ENCODE measurements at regions not wholly inside any gene's neighbourhood (a gene's known extent, or its start where the extent isn't known, plus 50 kb on each side); places are given as distances from the start of the nearest gene placed in this dataset.
A peak's percentile ranks its signal among the peaks of the same experiment; 100 is the strongest.
"Not testable (repeated sequence)": the region's sequence is repeated elsewhere in the genome, so short reads cannot be mapped to it uniquely, and the experiment has no call there.

- DNase-seq (ENCODE audit: low spot score): not testable (repeated sequence)
These were observed 61.1 kb upstream of the PHF6 start for GRCh38 chrX:134311994-134312393.

- DNase-seq (ENCODE audit: low spot score): no peak
These were observed 59.7 kb upstream of the PHF6 start for GRCh38 chrX:134313418-134313817.

- DNase-seq (ENCODE audit: low spot score): peak; percentile 4
These were observed 57.2 kb upstream of the PHF6 start for GRCh38 chrX:134315866-134316265.
